ENCODE measurements at regions not wholly inside any gene's neighbourhood (a gene's known extent, or its start where the extent isn't known, plus 50 kb on each side); places are given as distances from the start of the nearest gene placed in this dataset.

DNA sequence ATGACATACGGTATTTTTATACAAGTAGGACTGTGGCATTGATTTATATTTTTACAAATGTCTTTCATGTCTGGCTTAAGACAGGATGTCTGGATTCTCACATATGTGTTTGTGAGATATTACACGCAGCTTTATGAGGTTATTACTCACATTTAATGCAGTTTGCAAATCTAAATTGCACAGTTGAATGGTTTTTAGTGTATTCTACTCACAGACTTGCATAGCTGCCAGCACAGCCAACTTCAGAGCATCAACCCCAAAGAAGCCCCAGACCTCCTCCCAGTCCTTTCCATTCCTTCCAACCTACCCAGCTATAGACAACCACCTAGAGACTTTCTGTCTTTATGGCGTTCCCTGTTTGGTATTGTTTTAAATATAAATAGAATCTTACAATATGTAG is 193.8 kb upstream of the SHH start:
- Histone ChIP-seq H3K36me3 (ENCODE audit: insufficient read depth, low read length) (no peaks in the 10 kb centered on the region), H3K9me3 (ENCODE audit: control insufficient read depth in 1 of 2, insufficient read depth in 1 of 2, low read length in 2 of 2) (peaks cover 0 to 23% of the 10 kb centered on the region in 2 experiments), H3K27me3 (ENCODE audit: control insufficient read depth in 1 of 2, insufficient read depth in 2 of 2, low read length in 2 of 2) (no peaks in the 10 kb centered on the region), H3K4me3 (ENCODE audit: low read length) (no peak overlapping the region), H3K4me1 (ENCODE audit: insufficient read depth, low read length) (no peaks in the 10 kb centered on the region), H3K27ac (ENCODE audit: low read depth in 1 of 2, low read length in 2 of 2) (no peak overlapping the region)
- intact Hi-C loops (cut with DNase I, micrococcal nuclease) = no loop called here
- POLR2A ChIA-PET = no interaction called here
- Mint-ChIP-seq H3K4me1 (ENCODE audit: low read depth) (peaks cover 6% of the 10 kb centered on the region), H3K36me3 (ENCODE audit: low read depth) (no peaks in the 10 kb centered on the region), H3K27ac (no peak overlapping the region), H3K9me3 (peaks cover 20% of the 10 kb centered on the region), H3K4me3 (no peak overlapping the region), H3K27me3 (no peaks in the 10 kb centered on the region)
- CTCF ChIA-PET = no interaction called here
- TF ChIP-seq CTCF (IDR thresholded peaks at IDR 0.05) = no peak
- DNase-seq (no peak), ATAC-seq (ENCODE audit: poor library complexity) (no peak)

DNA sequence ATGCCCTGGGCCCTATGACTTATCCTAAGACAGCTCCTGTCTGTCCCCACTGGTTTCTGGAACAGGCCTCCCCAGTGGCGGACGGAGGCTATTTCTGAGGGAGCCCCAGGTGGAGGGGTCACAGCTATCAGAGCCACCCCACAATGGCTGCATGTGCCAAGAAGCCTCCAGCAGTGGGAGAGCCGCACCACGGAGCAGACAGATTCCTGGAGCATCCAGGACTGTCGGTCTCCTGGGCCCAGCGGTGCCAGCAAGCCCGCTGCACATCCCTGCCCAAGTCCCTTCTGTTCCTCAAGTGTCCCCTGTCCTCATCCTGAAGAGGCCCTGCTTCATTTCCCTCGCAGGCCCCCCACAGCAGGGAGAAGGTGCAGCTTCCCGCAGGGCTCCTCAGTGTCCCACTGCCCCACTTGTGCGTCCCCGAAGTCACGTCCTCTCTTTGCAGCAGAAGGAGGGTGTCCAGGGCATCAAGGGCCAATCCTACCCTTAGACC is 193.0 kb upstream of the SHH start:
- Mint-ChIP-seq H3K4me1 (ENCODE audit: low read depth) (peaks cover 6% of the 10 kb centered on the region), H3K27me3 (no peaks in the 10 kb centered on the region), H3K4me3 (no peak overlapping the region), H3K36me3 (ENCODE audit: low read depth) (no peaks in the 10 kb centered on the region), H3K9me3 (peaks cover 16% of the 10 kb centered on the region), H3K27ac (no peak overlapping the region)
- ATAC-seq (ENCODE audit: poor library complexity) (no peak), DNase-seq (peak in 1 of 14 experiments; percentile 32)
- no peak for TF ChIP-seq CTCF (IDR thresholded peaks at IDR 0.05)
- no peak overlapping the region for H3K27ac ChIP-seq (ENCODE audit: low read depth in 1 of 2, low read length in 2 of 2)
- H3K4me1 ChIP-seq (ENCODE audit: insufficient read depth, low read length) = no peaks in the 10 kb centered on the region
- no peak overlapping the region for H3K4me3 ChIP-seq (ENCODE audit: low read length)
- intact Hi-C loops (cut with DNase I, micrococcal nuclease) = no loop called here
- H3K27me3 ChIP-seq (ENCODE audit: control insufficient read depth in 1 of 2, insufficient read depth in 2 of 2, low read length in 2 of 2) = no peaks in the 10 kb centered on the region
- CTCF ChIA-PET = no interaction called here
- peaks cover 0 to 29% of the 10 kb centered on the region in 2 experiments for H3K9me3 ChIP-seq (ENCODE audit: control insufficient read depth in 1 of 2, insufficient read depth in 1 of 2, low read length in 2 of 2)
- H3K36me3 ChIP-seq (ENCODE audit: insufficient read depth, low read length) = no peaks in the 10 kb centered on the region
- POLR2A ChIA-PET = no interaction called here

DNA sequence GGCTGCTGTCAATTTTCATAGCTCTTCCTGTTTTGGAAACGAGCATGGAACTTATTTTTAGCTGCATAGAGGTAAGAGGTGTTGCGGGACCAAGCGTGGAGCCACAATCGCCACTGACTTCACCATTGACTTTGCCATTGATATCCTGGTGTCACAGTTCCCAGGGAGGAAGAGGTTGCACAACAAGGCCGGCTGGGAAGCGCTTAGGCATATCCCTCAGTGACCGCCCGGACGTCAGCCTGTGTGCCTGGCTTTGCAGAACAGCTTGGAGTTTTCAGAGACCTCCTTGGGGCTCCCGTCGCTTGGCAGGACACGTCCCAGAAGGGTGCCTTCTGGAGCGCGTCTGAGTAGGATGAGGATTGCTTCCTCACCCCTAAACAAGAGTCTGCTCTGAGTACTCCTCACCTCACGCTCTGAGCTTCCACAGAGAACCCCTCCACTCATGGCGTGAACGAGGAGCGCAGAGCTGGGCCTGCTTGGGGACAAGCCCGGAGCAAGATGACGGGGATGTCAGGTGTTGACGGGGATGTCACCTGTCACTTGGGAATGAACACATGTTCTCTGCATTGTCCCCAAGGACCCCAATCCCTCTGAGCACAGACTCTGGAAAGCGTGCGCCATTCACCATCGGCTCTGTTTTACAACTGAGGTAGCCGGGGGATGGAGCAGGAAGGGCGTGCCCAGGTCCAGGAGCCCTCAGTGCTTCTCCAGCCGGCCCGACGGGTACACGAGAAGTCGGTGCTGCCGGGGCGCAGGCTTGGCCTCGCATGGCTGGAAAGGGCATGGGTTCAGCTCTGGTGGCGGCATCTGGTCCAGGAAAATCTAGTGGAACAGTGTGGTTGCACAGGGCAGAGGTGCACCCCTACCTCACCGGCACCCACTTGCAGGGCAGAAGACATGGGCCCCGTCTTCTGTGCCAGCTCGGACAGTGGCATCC is 192.3 kb upstream of the SHH start:
- Mint-ChIP-seq H3K4me3 (no peak overlapping the region), H3K9me3 (peaks cover 13% of the 10 kb centered on the region), H3K4me1 (ENCODE audit: low read depth) (peaks cover 6% of the 10 kb centered on the region), H3K27ac (no peak overlapping the region), H3K27me3 (no peaks in the 10 kb centered on the region), H3K36me3 (ENCODE audit: low read depth) (no peaks in the 10 kb centered on the region)
- Histone ChIP-seq H3K4me1 (ENCODE audit: insufficient read depth, low read length) (no peaks in the 10 kb centered on the region), H3K4me3 (ENCODE audit: low read length) (no peak overlapping the region), H3K36me3 (ENCODE audit: insufficient read depth, low read length) (no peaks in the 10 kb centered on the region), H3K9me3 (ENCODE audit: control insufficient read depth in 1 of 2, insufficient read depth in 1 of 2, low read length in 2 of 2) (peaks cover 0 to 29% of the 10 kb centered on the region in 2 experiments), H3K27ac (ENCODE audit: low read depth in 1 of 2, low read length in 2 of 2) (no peak overlapping the region), H3K27me3 (ENCODE audit: control insufficient read depth in 1 of 2, insufficient read depth in 2 of 2, low read length in 2 of 2) (no peaks in the 10 kb centered on the region)
- DNase-seq (no peak), ATAC-seq (ENCODE audit: poor library complexity) (no peak)
- intact Hi-C loops (cut with DNase I, micrococcal nuclease) = no loop called here
- POLR2A ChIA-PET = no interaction called here
- TF ChIP-seq CTCF (IDR thresholded peaks at IDR 0.05) = no peak
- CTCF ChIA-PET = no interaction called here

Measured in CD4-positive, alpha-beta T cell (primary cell).